H1 (cell line): ENCODE measurements at regions not wholly inside any gene's neighbourhood (a gene's known extent, or its start where the extent isn't known, plus 50 kb on each side); places are given as distances from the start of the nearest gene placed in this dataset.
A peak's percentile ranks its signal among the peaks of the same experiment; 100 is the strongest.

ENCODE experiments used
- CHD2 ChIP-seq: IDR thresholded peaks from 2 replicates; pipeline ENCODE4 v1.6.1; 2012; ENCODE audit warnings: low read length, improper control_type of control experiment
- FOSL1 ChIP-seq: IDR thresholded peaks from 2 replicates; pipeline ENCODE4 v1.6.1; 2011; ENCODE audit warnings: mild to moderate bottlenecking, low read depth, low read length, moderate library complexity; ENCODE audit not compliant: insufficient read depth
- HDAC2 ChIP-seq, 2 experiments: fragments of 300-600 bp in 1 of 2; sonication (generic) in 1 of 2; IDR thresholded peaks; 2 replicates each; pipeline ENCODE4 v1.6.1; 2011 to 2012; ENCODE audit warnings: low read depth in 2 of 2, low read length in 2 of 2, mild to moderate bottlenecking in 2 of 2, moderate library complexity in 2 of 2, borderline replicate concordance in 1 of 2, inconsistent platforms in 1 of 2
- KDM5A ChIP-seq: fragments of 200-600 bp; IDR thresholded peaks from 2 replicates; pipeline ENCODE4 v1.7.1; 2012; ENCODE audit warnings: mild to moderate bottlenecking, low read length, inconsistent platforms, mixed read lengths
- NRF1 ChIP-seq: IDR thresholded peaks from 2 replicates; pipeline ENCODE4 v1.6.1; 2011; ENCODE audit warnings: mild to moderate bottlenecking, low read depth, low read length, improper control_type of control experiment
- POLR2A ChIP-seq, 2 experiments: IDR thresholded peaks; 1 replicate in 1 of 2; 2 replicates in 1 of 2; pipeline ENCODE4 v1.6.1; 2011; ENCODE audit warnings: low read depth in 2 of 2, low read length in 2 of 2, mild to moderate bottlenecking in 2 of 2; ENCODE audit errors: control extremely low read depth in 1 of 2
- POU5F1 ChIP-seq: IDR thresholded peaks from 2 replicates; pipeline ENCODE4 v1.6.1; 2011; ENCODE audit warnings: low read depth, mild to moderate bottlenecking, low read length, moderate library complexity
- RBBP5 ChIP-seq: IDR thresholded peaks from 2 replicates; pipeline ENCODE4 v1.7.1; 2012; ENCODE audit warnings: low read depth, mild to moderate bottlenecking, inconsistent platforms, low read length, moderate library complexity, borderline replicate concordance
- RNF2 ChIP-seq: fragments of 200-900, 300-1000 bp; sonication (generic); IDR thresholded peaks from 2 replicates; pipeline ENCODE4 v1.7.1; 2016; ENCODE audit warnings: borderline replicate concordance, low read depth, mild to moderate bottlenecking, antibody characterized with exemption, low read length; ENCODE audit not compliant: poor library complexity, severe bottlenecking; ENCODE audit errors: missing control alignments
- SAP30 ChIP-seq: fragments of 300-600 bp; sonication (generic); IDR thresholded peaks from 2 replicates; pipeline ENCODE4 v1.7.1; 2012; ENCODE audit warnings: low read length, moderate library complexity, mild to moderate bottlenecking, inconsistent platforms; ENCODE audit not compliant: insufficient read depth, insufficient replicate concordance
- USF2 ChIP-seq: IDR thresholded peaks from 2 replicates; pipeline ENCODE4 v1.6.1; 2011; ENCODE audit warnings: low read length, improper control_type of control experiment

- TF ChIP-seq SAP30 (no peak), RBBP5 (no peak), CHD2 (no peak), NRF1 (no peak), POU5F1 (no peak), KDM5A (no peak), FOSL1 (no peak), USF2 (no peak), POLR2A (IDR thresholded peaks at IDR 0.05; ENCODE audit: control extremely low read depth in 1 of 2, low read depth in 2 of 2, low read length in 2 of 2) (peak; percentile 76 to 83), HDAC2 (IDR thresholded peaks at IDR 0.05; ENCODE audit: borderline replicate concordance in 1 of 2, low read depth in 2 of 2, low read length in 2 of 2) (no peak), RNF2 (no peak)
Measured at GRCh38 chr3:110969229-110970211, 102.1 kb upstream of the NECTIN3 start (continued).
